ENCODE measurements at regions not wholly inside any gene's neighbourhood (a gene's known extent, or its start where the extent isn't known, plus 50 kb on each side); places are given as distances from the start of the nearest gene placed in this dataset.

DNA sequence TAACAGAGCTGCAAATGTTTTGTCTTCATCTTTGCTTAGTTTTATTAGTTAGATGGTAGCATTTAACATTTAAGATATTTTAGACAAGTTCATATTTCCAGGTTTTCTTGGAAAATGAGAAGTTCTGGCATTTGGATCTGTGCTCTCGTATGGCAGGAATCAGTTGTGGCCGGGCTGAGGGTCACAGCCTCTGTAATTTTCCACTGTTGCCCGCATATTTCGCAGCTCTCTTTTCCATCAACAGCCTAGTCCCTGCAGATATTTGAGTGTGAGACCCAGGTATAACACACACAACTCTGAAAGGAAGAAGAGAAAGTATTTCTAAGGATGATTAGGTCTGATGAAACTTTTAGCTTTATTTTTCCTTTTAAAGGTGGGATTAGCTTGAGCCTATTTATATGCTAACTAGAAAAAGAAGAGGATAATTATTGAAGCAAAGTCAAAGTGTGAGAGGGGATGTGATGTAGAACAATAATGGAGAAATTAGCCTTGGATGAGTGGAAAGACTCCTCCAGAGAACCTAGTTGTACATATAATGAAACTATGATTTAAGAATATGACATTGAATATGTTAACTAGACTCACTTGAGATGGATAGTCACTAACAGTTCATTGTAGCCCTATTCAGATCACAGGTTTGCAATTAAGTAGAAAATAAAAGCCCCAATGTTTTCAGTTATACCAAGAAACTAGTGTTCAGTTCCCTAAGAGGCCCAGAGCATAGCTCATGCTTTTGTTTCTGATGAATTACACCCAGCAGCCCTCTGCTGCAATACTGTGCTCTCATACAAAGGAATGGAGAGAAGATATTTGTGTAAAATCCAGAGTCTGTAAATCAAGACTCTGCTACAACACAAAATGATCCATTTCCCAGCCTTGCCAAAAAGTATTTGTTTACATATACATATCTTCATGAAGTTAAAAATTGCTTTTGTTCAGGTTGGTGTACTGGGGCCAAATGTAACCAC lies 158.4 kb downstream of the C12orf50 start:
- Histone ChIP-seq H3K9me2 (ENCODE audit: insufficient read depth, low read length) (no peaks in the 10 kb centered on the region), H3K27ac (ENCODE audit: low read length) (no peak overlapping the region), H2AFZ (ENCODE audit: low read depth, low read length) (peak overlapping the region; percentile 9), H3K79me2 (replicated peaks; ENCODE audit: insufficient read depth, low read length) (no peaks in the 10 kb centered on the region), H3F3A (ENCODE audit: insufficient read depth, low read length, poor library complexity, severe bottlenecking) (no peaks in the 10 kb centered on the region), H3K4me2 (ENCODE audit: low read length) (no peak overlapping the region), H3K9ac (ENCODE audit: low read length) (no peak overlapping the region), H4K20me1 (ENCODE audit: insufficient read depth) (no peaks in the 10 kb centered on the region), H3K36me3 (ENCODE audit: insufficient read depth, low read length) (no peaks in the 10 kb centered on the region), H3K4me3 (ENCODE audit: low read length) (no peak overlapping the region), H3K9me3 (ENCODE audit: low read length) (no peaks in the 10 kb centered on the region), H3K27me3 (ENCODE audit: insufficient read depth, low read depth, low read length) (no peaks in the 10 kb centered on the region)
- TF ChIP-seq EP300 (conservative IDR thresholded peaks at IDR 0.05; ENCODE audit: poor library complexity, severe bottlenecking) (no peak), RAD21 (conservative IDR thresholded peaks at IDR 0.05) (no peak), SMC3 (conservative IDR thresholded peaks at IDR 0.05; ENCODE audit: poor library complexity) (no peak), EZH2 (IDR thresholded peaks at IDR 0.05; ENCODE audit: borderline replicate concordance, insufficient read depth, low read length, poor library complexity, severe bottlenecking) (no peak), TAF1 (IDR thresholded peaks at IDR 0.05; ENCODE audit: low read depth) (no peak), MXI1 (conservative IDR thresholded peaks at IDR 0.05; ENCODE audit: poor library complexity, severe bottlenecking) (no peak), POLR2AphosphoS5 (IDR thresholded peaks at IDR 0.05) (no peak)
- TF ChIP-seq, protein P1, sequence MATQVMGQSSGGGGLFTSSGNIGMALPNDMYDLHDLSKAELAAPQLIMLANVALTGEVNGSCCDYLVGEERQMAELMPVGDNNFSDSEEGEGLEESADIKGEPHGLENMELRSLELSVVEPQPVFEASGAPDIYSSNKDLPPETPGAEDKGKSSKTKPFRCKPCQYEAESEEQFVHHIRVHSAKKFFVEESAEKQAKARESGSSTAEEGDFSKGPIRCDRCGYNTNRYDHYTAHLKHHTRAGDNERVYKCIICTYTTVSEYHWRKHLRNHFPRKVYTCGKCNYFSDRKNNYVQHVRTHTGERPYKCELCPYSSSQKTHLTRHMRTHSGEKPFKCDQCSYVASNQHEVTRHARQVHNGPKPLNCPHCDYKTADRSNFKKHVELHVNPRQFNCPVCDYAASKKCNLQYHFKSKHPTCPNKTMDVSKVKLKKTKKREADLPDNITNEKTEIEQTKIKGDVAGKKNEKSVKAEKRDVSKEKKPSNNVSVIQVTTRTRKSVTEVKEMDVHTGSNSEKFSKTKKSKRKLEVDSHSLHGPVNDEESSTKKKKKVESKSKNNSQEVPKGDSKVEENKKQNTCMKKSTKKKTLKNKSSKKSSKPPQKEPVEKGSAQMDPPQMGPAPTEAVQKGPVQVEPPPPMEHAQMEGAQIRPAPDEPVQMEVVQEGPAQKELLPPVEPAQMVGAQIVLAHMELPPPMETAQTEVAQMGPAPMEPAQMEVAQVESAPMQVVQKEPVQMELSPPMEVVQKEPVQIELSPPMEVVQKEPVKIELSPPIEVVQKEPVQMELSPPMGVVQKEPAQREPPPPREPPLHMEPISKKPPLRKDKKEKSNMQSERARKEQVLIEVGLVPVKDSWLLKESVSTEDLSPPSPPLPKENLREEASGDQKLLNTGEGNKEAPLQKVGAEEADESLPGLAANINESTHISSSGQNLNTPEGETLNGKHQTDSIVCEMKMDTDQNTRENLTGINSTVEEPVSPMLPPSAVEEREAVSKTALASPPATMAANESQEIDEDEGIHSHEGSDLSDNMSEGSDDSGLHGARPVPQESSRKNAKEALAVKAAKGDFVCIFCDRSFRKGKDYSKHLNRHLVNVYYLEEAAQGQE (IDR thresholded peaks at IDR 0.05; ENCODE audit: borderline replicate concordance) = no peak
- TF ChIP-seq, protein P2, sequence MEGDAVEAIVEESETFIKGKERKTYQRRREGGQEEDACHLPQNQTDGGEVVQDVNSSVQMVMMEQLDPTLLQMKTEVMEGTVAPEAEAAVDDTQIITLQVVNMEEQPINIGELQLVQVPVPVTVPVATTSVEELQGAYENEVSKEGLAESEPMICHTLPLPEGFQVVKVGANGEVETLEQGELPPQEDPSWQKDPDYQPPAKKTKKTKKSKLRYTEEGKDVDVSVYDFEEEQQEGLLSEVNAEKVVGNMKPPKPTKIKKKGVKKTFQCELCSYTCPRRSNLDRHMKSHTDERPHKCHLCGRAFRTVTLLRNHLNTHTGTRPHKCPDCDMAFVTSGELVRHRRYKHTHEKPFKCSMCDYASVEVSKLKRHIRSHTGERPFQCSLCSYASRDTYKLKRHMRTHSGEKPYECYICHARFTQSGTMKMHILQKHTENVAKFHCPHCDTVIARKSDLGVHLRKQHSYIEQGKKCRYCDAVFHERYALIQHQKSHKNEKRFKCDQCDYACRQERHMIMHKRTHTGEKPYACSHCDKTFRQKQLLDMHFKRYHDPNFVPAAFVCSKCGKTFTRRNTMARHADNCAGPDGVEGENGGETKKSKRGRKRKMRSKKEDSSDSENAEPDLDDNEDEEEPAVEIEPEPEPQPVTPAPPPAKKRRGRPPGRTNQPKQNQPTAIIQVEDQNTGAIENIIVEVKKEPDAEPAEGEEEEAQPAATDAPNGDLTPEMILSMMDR (IDR thresholded peaks at IDR 0.05; ENCODE audit: poor library complexity, severe bottlenecking) = no peak

DNA sequence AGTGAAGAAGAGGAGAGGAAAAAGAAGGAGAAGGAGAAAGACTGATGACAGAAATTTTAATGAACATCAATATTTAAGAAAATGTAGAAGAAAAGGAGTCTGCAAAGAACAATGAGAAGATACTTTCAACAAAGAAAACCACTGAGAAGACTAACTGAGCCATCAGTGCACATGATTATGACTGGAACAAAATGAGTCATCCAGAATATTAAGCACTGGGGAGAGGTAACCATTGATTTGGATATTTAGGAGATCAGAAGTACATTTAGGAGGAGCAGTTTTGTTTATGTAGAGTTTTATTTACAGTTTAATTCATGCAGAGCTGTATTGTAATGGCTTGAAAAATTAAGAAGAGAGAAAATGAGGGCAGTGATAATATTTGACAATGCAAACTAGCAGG lies 159.1 kb downstream of the C12orf50 start:
- no peaks in the 10 kb centered on the region for H3K79me2 ChIP-seq (replicated peaks; ENCODE audit: insufficient read depth, low read length)
- no peaks in the 10 kb centered on the region for H3K36me3 ChIP-seq (ENCODE audit: insufficient read depth, low read length)
- H4K20me1 ChIP-seq (ENCODE audit: insufficient read depth) = no peaks in the 10 kb centered on the region
- no peaks in the 10 kb centered on the region for H3F3A ChIP-seq (ENCODE audit: insufficient read depth, low read length, poor library complexity, severe bottlenecking)
- H2AFZ ChIP-seq (ENCODE audit: low read depth, low read length) = no peak overlapping the region
- no peak for TF ChIP-seq TAF1 (IDR thresholded peaks at IDR 0.05; ENCODE audit: low read depth)
- no peak for TF ChIP-seq EZH2 (IDR thresholded peaks at IDR 0.05; ENCODE audit: borderline replicate concordance, insufficient read depth, low read length, poor library complexity, severe bottlenecking)
- no peak for TF ChIP-seq EP300 (conservative IDR thresholded peaks at IDR 0.05; ENCODE audit: poor library complexity, severe bottlenecking)
- TF ChIP-seq POLR2AphosphoS5 (IDR thresholded peaks at IDR 0.05) = no peak
- TF ChIP-seq RAD21 (conservative IDR thresholded peaks at IDR 0.05) = no peak
- TF ChIP-seq MXI1 (conservative IDR thresholded peaks at IDR 0.05; ENCODE audit: poor library complexity, severe bottlenecking) = no peak
- TF ChIP-seq SMC3 (conservative IDR thresholded peaks at IDR 0.05; ENCODE audit: poor library complexity) = no peak
- TF ChIP-seq, protein P1 (IDR thresholded peaks at IDR 0.05; ENCODE audit: borderline replicate concordance) = no peak
- TF ChIP-seq, protein P2 (IDR thresholded peaks at IDR 0.05; ENCODE audit: poor library complexity, severe bottlenecking) = no peak
- no peaks in the 10 kb centered on the region for H3K9me3 ChIP-seq (ENCODE audit: low read length)
- no peak overlapping the region for H3K4me2 ChIP-seq (ENCODE audit: low read length)
- no peaks in the 10 kb centered on the region for H3K9me2 ChIP-seq (ENCODE audit: insufficient read depth, low read length)
- H3K27ac ChIP-seq (ENCODE audit: low read length) = no peak overlapping the region
- H3K4me3 ChIP-seq (ENCODE audit: low read length) = no peak overlapping the region
- no peak overlapping the region for H3K9ac ChIP-seq (ENCODE audit: low read length)
- H3K27me3 ChIP-seq (ENCODE audit: insufficient read depth, low read depth, low read length) = no peaks in the 10 kb centered on the region

Data from neural cell (in vitro differentiated cells).